CD4-positive, alpha-beta T cell (primary cell): ENCODE measurements at regions not wholly inside any gene's neighbourhood (a gene's known extent, or its start where the extent isn't known, plus 50 kb on each side); places are given as distances from the start of the nearest gene placed in this dataset.

Experiments
- ATAC-seq: fragments of 200-7000 bp; cut with Tn5 transposase; one replicate; pipeline ENCODE4 v1.10.0; 2022; ENCODE audit warnings: mild to moderate bottlenecking; ENCODE audit not compliant: poor library complexity
- CTCF ChIA-PET: fragments of 350-600 bp; sonication (Branson Sonifier 250); formaldehyde crosslinking; loops from one replicate; lab custom pipeline; 2021; ENCODE audit warnings: antibody characterized with exemption, inconsistent platforms; lab: Charles Lee
- POLR2A ChIA-PET: fragments of 350-600 bp; sonication (Branson Sonifier 250); formaldehyde crosslinking; loops from one replicate; lab custom pipeline; 2021; ENCODE audit warnings: antibody characterized with exemption, inconsistent platforms; lab: Charles Lee
- DNase-seq, 14 experiments: peaks; one replicate each; pipeline ENCODE4 v3.0.0-alpha.2; 2013 to 2020; ENCODE audit warnings: mixed read lengths in 2 of 14
- H3K27ac ChIP-seq, 2 donors: one replicate each; pipeline versions ENCODE4 v1.5.1 to v1.7.0; 2013; ENCODE audit warnings: low read length in 2 of 2, low read depth in 1 of 2, mild to moderate bottlenecking in 1 of 2
- H3K27me3 ChIP-seq, 2 experiments: 1 replicate in 1 of 2; 2 replicates in 1 of 2; pipeline versions ENCODE4 v1.6.1 to v1.7.0; 2013; ENCODE audit warnings: low read length in 2 of 2, control low read depth in 1 of 2, mild to moderate bottlenecking in 1 of 2, moderate library complexity in 1 of 2; ENCODE audit not compliant: insufficient read depth in 2 of 2, control insufficient read depth in 1 of 2
- H3K36me3 ChIP-seq: one replicate; pipeline ENCODE4 v1.6.1; 2013; ENCODE audit warnings: low read length, control low read depth; ENCODE audit not compliant: insufficient read depth
- H3K4me1 ChIP-seq: one replicate; pipeline ENCODE4 v1.6.1; 2013; ENCODE audit warnings: low read length, control low read depth; ENCODE audit not compliant: insufficient read depth
- H3K4me3 ChIP-seq: one replicate; pipeline ENCODE4 v1.5.1; 2013; ENCODE audit warnings: mild to moderate bottlenecking, low read length, moderate library complexity
- H3K9me3 ChIP-seq, 2 experiments: 1 replicate in 1 of 2; 2 replicates in 1 of 2; pipeline versions ENCODE4 v1.6.1 to v1.7.0; 2013; ENCODE audit warnings: low read length in 2 of 2, mild to moderate bottlenecking in 2 of 2, control low read depth in 1 of 2, moderate library complexity in 1 of 2; ENCODE audit not compliant: control insufficient read depth in 1 of 2, insufficient read depth in 1 of 2
- H3K27ac Mint-ChIP-seq: one replicate; pipeline ENCODE4 v1.8.0; 2020; ENCODE audit warnings: mixed read lengths
- H3K27me3 Mint-ChIP-seq: one replicate; pipeline ENCODE4 v1.8.0; 2021; ENCODE audit warnings: mixed read lengths
- H3K36me3 Mint-ChIP-seq: one replicate; pipeline ENCODE4 v1.8.0; 2021; ENCODE audit warnings: low read depth, mixed read lengths
- H3K4me1 Mint-ChIP-seq: one replicate; pipeline ENCODE4 v1.8.0; 2021; ENCODE audit warnings: low read depth, mixed read lengths
- H3K4me3 Mint-ChIP-seq: one replicate; pipeline ENCODE4 v1.8.0; 2020; ENCODE audit warnings: mild to moderate bottlenecking, mixed read lengths
- H3K9me3 Mint-ChIP-seq: one replicate; pipeline ENCODE4 v1.8.0; 2020; ENCODE audit warnings: mixed read lengths
- CTCF ChIP-seq: fragments of 200-600 bp; IDR thresholded peaks from one replicate; pipeline ENCODE4 v1.8.0; 2022; ENCODE audit warnings: antibody characterized with exemption, mild to moderate bottlenecking
- intact Hi-C, 2 experiments: fragments of 100-400 bp; cut with DNase I in 1 of 2; cut with micrococcal nuclease in 1 of 2; formaldehyde crosslinking; loops; one replicate each; pipeline versions ENCODE4 v1.15.1 to v1.9.0; 2023 to 2025; cut with DNase I, micrococcal nuclease

GRCh38 chrX:134144231-134144630 lies 92.8 kb upstream of the CCDC160 start:
- no peaks in the 10 kb centered on the region for H3K9me3 ChIP-seq
- Mint-ChIP-seq H3K4me3 (no peak overlapping the region), H3K4me1 (no peaks in the 10 kb centered on the region), H3K9me3 (no peaks in the 10 kb centered on the region), H3K27ac (no peak overlapping the region), H3K27me3 (no peaks in the 10 kb centered on the region), H3K36me3 (no peaks in the 10 kb centered on the region)
- ATAC-seq (no peak), DNase-seq (peak in 3 of 14 experiments; percentile 1 to 8 (median 4))
- H3K4me1 ChIP-seq, result no peaks in the 10 kb centered on the region
- CTCF ChIA-PET, result no interaction called here
- H3K4me3 ChIP-seq, result no peak overlapping the region
- no peaks in the 10 kb centered on the region for H3K36me3 ChIP-seq
- peak; percentile 26 for TF ChIP-seq CTCF
- POLR2A ChIA-PET, result no interaction called here
- no peak overlapping the region for H3K27ac ChIP-seq
- intact Hi-C loops, result loop anchor here in 1 of 2 experiments (10.0 kb wide), 1 partner anchor 349 kb away; no protein-coding TSS in a partner anchor
- H3K27me3 ChIP-seq, result no peaks in the 10 kb centered on the region

- H3K4me1 Mint-ChIP-seq, result no peaks in the 10 kb centered on the region
- no peak for TF ChIP-seq CTCF
- no peaks in the 10 kb centered on the region for H3K27me3 ChIP-seq
- ATAC-seq (no peak), DNase-seq (no peak)
- POLR2A ChIA-PET, result no interaction called here
- no peaks in the 10 kb centered on the region for H3K9me3 Mint-ChIP-seq
- H3K36me3 Mint-ChIP-seq, result no peaks in the 10 kb centered on the region
- H3K27ac ChIP-seq, result no peak overlapping the region
- H3K4me1 ChIP-seq, result no peaks in the 10 kb centered on the region
- H3K36me3 ChIP-seq, result no peaks in the 10 kb centered on the region
- H3K4me3 ChIP-seq, result no peak overlapping the region
- no peak overlapping the region for H3K4me3 Mint-ChIP-seq
- CTCF ChIA-PET, result no interaction called here
- no peak overlapping the region for H3K27ac Mint-ChIP-seq
- intact Hi-C loops, result loop anchor here in 1 of 2 experiments (10.0 kb wide), 1 partner anchor 352 kb away; no protein-coding TSS in a partner anchor
- H3K27me3 Mint-ChIP-seq, result no peaks in the 10 kb centered on the region
- no peaks in the 10 kb centered on the region for H3K9me3 ChIP-seq
Observed at GRCh38 chrX:134146493-134146892, 90.5 kb upstream of the CCDC160 start.

- no peaks in the 10 kb centered on the region for H3K9me3 Mint-ChIP-seq
- Histone ChIP-seq H3K4me3 (no peak overlapping the region), H3K27me3 (no peaks in the 10 kb centered on the region), H3K27ac (no peak overlapping the region), H3K9me3 (no peaks in the 10 kb centered on the region), H3K4me1 (no peaks in the 10 kb centered on the region), H3K36me3 (no peaks in the 10 kb centered on the region)
- H3K27ac Mint-ChIP-seq, result no peak overlapping the region
- no peaks in the 10 kb centered on the region for H3K4me1 Mint-ChIP-seq
- no peak for TF ChIP-seq CTCF
- intact Hi-C loops, result loop anchor here in 1 of 2 experiments (10.0 kb wide), 1 partner anchor 353 kb away; no protein-coding TSS in a partner anchor
- H3K4me3 Mint-ChIP-seq, result no peak overlapping the region
- ChIA-PET CTCF (no interaction called here), POLR2A (no interaction called here)
- no peaks in the 10 kb centered on the region for H3K36me3 Mint-ChIP-seq
- no peak for DNase-seq
- no peak for ATAC-seq
- no peaks in the 10 kb centered on the region for H3K27me3 Mint-ChIP-seq
Observed at GRCh38 chrX:134148172-134148692, 88.8 kb upstream of the CCDC160 start.
